ENCODE measurements at regions not wholly inside any gene's neighbourhood (a gene's known extent, or its start where the extent isn't known, plus 50 kb on each side); places are given as distances from the start of the nearest gene placed in this dataset.

- TF ChIP-seq CTCF (IDR thresholded peaks at IDR 0.05) (no peak), POLR2A (IDR thresholded peaks at IDR 0.05) (no peak)
These were observed 452.3 kb downstream of the RAB38 start for GRCh38 chr11:87722756-87723565.
